ENCODE measurements at regions not wholly inside any gene's neighbourhood (a gene's known extent, or its start where the extent isn't known, plus 50 kb on each side); places are given as distances from the start of the nearest gene placed in this dataset.

- DNase-seq (ENCODE audit: low read depth in 3 of 3, low spot score in 2 of 3) = no peak
Observed at GRCh38 chr12:88413646-88414045, 166.6 kb downstream of the KITLG start.

- no peak for DNase-seq (ENCODE audit: low read depth in 3 of 3, low spot score in 2 of 3)
Observed at GRCh38 chr12:88416155-88416554, 164.1 kb downstream of the KITLG start.

- DNase-seq (ENCODE audit: low read depth in 3 of 3, low spot score in 2 of 3) = no peak
Observed at GRCh38 chr12:88416786-88417185, 163.5 kb downstream of the KITLG start.

GRCh38 chr12:88417531-88417930, 162.7 kb downstream of the KITLG start:
- DNase-seq (ENCODE audit: low read depth in 3 of 3, low spot score in 2 of 3) = no peak

GRCh38 chr12:88418856-88419497, 161.3 kb downstream of the KITLG start:
- no peak for DNase-seq (ENCODE audit: low read depth in 3 of 3, low spot score in 2 of 3)

GRCh38 chr12:88419794-88420193, 160.5 kb downstream of the KITLG start:
- DNase-seq (ENCODE audit: low read depth in 3 of 3, low spot score in 2 of 3) = no peak

GRCh38 chr12:88420457-88420856, 159.8 kb downstream of the KITLG start:
- DNase-seq (ENCODE audit: low read depth in 3 of 3, low spot score in 2 of 3) = no peak

- no peak for DNase-seq (ENCODE audit: low read depth in 3 of 3, low spot score in 2 of 3)
Observed at GRCh38 chr12:88424791-88425730, 155.2 kb downstream of the KITLG start.

GRCh38 chr12:88428350-88428749, 151.9 kb downstream of the KITLG start:
- no peak for DNase-seq (ENCODE audit: low read depth in 3 of 3, low spot score in 2 of 3)

GRCh38 chr12:88431246-88431645, 149.0 kb downstream of the KITLG start:
- no peak for DNase-seq (ENCODE audit: low read depth in 3 of 3, low spot score in 2 of 3)

- DNase-seq (ENCODE audit: low read depth in 3 of 3, low spot score in 2 of 3) = no peak
Observed at GRCh38 chr12:88432531-88433490, 147.5 kb downstream of the KITLG start.

GRCh38 chr12:88433997-88434703, 146.1 kb downstream of the KITLG start:
- no peak for DNase-seq (ENCODE audit: low read depth in 3 of 3, low spot score in 2 of 3)

- DNase-seq (ENCODE audit: low read depth in 3 of 3, low spot score in 2 of 3) = no peak
Observed at GRCh38 chr12:88435334-88436076, 144.8 kb downstream of the KITLG start.

- no peak for DNase-seq (ENCODE audit: low read depth in 3 of 3, low spot score in 2 of 3)
Observed at GRCh38 chr12:88437226-88437625, 143.0 kb downstream of the KITLG start.
